ENCODE measurements at regions not wholly inside any gene's neighbourhood (a gene's known extent, or its start where the extent isn't known, plus 50 kb on each side); places are given as distances from the start of the nearest gene placed in this dataset.

DNA sequence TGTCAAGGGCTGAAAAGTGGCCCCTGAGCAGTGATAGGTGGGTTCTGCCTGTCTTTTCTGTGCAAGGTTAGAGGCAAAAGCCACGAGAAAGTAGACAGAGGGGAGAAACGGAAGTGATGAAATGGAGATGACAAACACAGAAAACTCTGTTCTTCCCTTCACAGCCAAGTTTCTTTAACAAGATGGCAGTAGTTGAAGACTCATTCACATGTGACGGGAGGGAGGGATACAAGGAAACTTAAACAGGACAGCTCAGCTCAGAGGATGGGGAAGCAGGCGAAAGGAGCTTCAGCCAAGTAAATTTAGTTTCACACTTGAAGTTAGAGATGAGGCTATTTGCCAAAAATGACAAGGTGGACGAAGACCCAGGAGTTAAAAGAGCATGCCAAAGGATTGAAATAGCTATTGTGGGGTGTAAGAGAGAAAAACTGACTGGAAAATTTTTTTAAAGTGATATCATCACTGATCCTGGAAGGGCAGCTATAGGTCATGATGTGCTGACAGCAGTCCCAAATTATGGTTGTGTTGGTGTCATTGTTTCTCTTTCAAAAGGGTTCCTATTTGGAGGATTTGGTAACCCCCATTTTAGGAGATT lies 347.9 kb downstream of the EFNB2 start:
- Mint-ChIP-seq H3K4me1 (no peaks in the 10 kb centered on the region), H3K4me3 (no peak overlapping the region), H3K27me3 (peaks cover 0 to 15% (median 6%) of the 10 kb centered on the region in 5 donors), H3K9me3 (peaks cover 0 to 18% (median 7%) of the 10 kb centered on the region in 11 donors), H3K36me3 (peaks cover 0 to 14% (median 0%) of the 10 kb centered on the region in 5 donors), H3K27ac (no peak overlapping the region)
- H3K9me3 ChIP-seq (ENCODE audit: control insufficient read depth in 2 of 3, low read length in 3 of 3): no peaks in the 10 kb centered on the region
- no peak overlapping the region for H3K27ac ChIP-seq (ENCODE audit: low read depth, low read length)
- no peaks in the 10 kb centered on the region for H3K27me3 ChIP-seq (ENCODE audit: control insufficient read depth in 2 of 2, insufficient read depth in 2 of 2, low read length in 2 of 2)
- H3K4me1 ChIP-seq (ENCODE audit: control insufficient read depth in 2 of 2, insufficient read depth in 2 of 2, low read length in 2 of 2): no peaks in the 10 kb centered on the region
- DNase-seq: no peak
- ChIA-PET CTCF (no interaction called here), POLR2A (no interaction called here)
- intact Hi-C loops (cut with micrococcal nuclease): no loop called here
- no peaks in the 10 kb centered on the region for H3K36me3 ChIP-seq (ENCODE audit: control insufficient read depth in 2 of 3, insufficient read depth in 3 of 3, low read length in 3 of 3)
- H3K4me3 ChIP-seq (ENCODE audit: low read length): no peak overlapping the region
- ATAC-seq: no peak

DNA sequence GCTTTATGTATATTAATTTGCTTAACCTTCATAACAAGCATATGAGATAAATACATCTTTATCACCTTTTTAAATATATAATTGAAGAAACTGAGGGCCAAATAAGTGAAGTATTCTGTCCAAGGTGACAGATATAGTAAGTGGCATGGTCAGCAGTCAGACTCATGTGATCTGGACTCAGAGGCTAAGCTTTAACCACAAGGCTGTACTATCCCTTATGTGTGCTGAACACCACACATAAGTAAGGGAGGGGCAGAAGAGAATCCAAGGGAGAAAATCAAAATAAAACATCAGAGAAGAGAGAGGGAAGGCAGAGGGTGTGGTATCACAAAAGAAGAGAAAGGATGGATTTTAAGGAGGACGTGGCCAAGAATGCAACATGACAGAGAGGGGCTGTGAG lies 348.4 kb downstream of the EFNB2 start:
- Mint-ChIP-seq H3K9me3 (peaks cover 0 to 18% (median 7%) of the 10 kb centered on the region in 11 donors), H3K27ac (no peak overlapping the region), H3K27me3 (peaks cover 0 to 15% (median 6%) of the 10 kb centered on the region in 5 donors), H3K36me3 (peaks cover 0 to 14% (median 0%) of the 10 kb centered on the region in 5 donors), H3K4me3 (no peak overlapping the region), H3K4me1 (no peaks in the 10 kb centered on the region)
- POLR2A ChIA-PET: no interaction called here
- DNase-seq: no peak
- intact Hi-C loops (cut with micrococcal nuclease): no loop called here
- Histone ChIP-seq H3K4me3 (ENCODE audit: low read length) (no peak overlapping the region), H3K27me3 (ENCODE audit: control insufficient read depth in 2 of 2, insufficient read depth in 2 of 2, low read length in 2 of 2) (no peaks in the 10 kb centered on the region), H3K36me3 (ENCODE audit: control insufficient read depth in 2 of 3, insufficient read depth in 3 of 3, low read length in 3 of 3) (no peaks in the 10 kb centered on the region), H3K27ac (ENCODE audit: low read depth, low read length) (no peak overlapping the region), H3K9me3 (ENCODE audit: control insufficient read depth in 2 of 3, low read length in 3 of 3) (no peaks in the 10 kb centered on the region), H3K4me1 (ENCODE audit: control insufficient read depth in 2 of 2, insufficient read depth in 2 of 2, low read length in 2 of 2) (no peaks in the 10 kb centered on the region)
- no peak for ATAC-seq
- CTCF ChIA-PET: no interaction called here

DNA sequence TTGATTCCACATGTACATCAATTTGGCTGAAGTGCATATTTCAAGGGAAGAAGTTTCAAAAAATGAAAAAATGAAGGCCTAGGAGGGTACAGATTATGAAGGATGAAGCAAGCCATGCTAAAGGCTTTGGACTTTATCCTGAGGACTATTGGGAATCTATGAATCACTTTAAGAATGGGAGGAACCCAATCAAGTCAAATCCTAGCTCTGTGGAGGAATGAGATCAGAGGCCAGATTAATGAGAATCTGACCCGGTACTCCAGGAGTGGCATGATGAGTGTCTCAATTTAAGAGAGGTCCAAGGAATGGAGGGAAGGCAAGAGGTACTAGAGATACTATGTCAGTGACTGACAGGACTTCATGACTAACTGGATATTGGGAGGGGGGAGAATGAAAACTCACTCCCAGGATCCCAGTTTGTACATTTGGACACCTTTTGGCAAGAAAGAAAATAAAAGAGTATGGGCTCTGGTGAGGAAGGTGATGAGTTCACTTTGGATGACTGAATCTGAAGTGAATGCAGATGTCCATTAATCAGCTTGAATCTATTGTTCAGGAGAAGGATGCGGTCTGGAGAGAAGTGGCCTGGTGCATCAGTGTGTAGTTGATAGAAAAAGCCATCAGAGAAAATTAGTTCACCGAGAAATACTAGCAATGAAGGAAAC lies 349.0 kb downstream of the EFNB2 start:
- Histone ChIP-seq H3K9me3 (ENCODE audit: control insufficient read depth in 2 of 3, low read length in 3 of 3) (no peaks in the 10 kb centered on the region), H3K4me3 (ENCODE audit: low read length) (no peak overlapping the region), H3K4me1 (ENCODE audit: control insufficient read depth in 2 of 2, insufficient read depth in 2 of 2, low read length in 2 of 2) (no peaks in the 10 kb centered on the region), H3K36me3 (ENCODE audit: control insufficient read depth in 2 of 3, insufficient read depth in 3 of 3, low read length in 3 of 3) (no peaks in the 10 kb centered on the region), H3K27me3 (ENCODE audit: control insufficient read depth in 2 of 2, insufficient read depth in 2 of 2, low read length in 2 of 2) (no peaks in the 10 kb centered on the region), H3K27ac (ENCODE audit: low read depth, low read length) (no peak overlapping the region)
- no peak overlapping the region for H3K4me3 Mint-ChIP-seq
- H3K9me3 Mint-ChIP-seq: peaks cover 0 to 18% (median 7%) of the 10 kb centered on the region in 11 donors
- peaks cover 0 to 14% (median 0%) of the 10 kb centered on the region in 5 donors for H3K36me3 Mint-ChIP-seq
- CTCF ChIA-PET: no interaction called here
- DNase-seq: no peak
- no peak overlapping the region for H3K27ac Mint-ChIP-seq
- ATAC-seq: no peak
- POLR2A ChIA-PET: no interaction called here
- H3K4me1 Mint-ChIP-seq: no peaks in the 10 kb centered on the region
- H3K27me3 Mint-ChIP-seq: peaks cover 0 to 15% (median 6%) of the 10 kb centered on the region in 5 donors
- intact Hi-C loops (cut with micrococcal nuclease): no loop called here

DNA sequence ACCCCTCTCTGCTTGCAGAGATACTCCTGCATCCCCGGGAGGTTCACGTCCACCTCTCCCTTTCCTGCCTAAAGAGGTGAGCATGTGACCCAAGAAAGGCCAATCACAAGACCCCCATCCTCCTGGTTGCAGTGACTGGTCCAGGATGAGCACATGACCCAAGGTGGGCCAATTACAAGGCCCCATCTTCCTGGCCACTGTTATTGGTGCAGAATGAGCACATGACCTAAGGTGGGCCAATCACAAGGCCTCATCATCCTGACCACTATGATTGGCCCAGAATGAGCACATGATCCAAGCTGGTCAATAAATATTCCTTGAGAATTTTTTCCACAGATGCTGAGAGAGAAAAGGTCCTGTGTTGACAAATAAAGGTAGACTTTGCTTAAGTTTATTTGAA lies 350.7 kb downstream of the EFNB2 start:
- Histone ChIP-seq H3K36me3 (ENCODE audit: control insufficient read depth in 2 of 3, insufficient read depth in 3 of 3, low read length in 3 of 3) (no peaks in the 10 kb centered on the region), H3K4me3 (ENCODE audit: low read length) (no peak overlapping the region), H3K4me1 (ENCODE audit: control insufficient read depth in 2 of 2, insufficient read depth in 2 of 2, low read length in 2 of 2) (no peaks in the 10 kb centered on the region), H3K27ac (ENCODE audit: low read depth, low read length) (no peak overlapping the region), H3K27me3 (ENCODE audit: control insufficient read depth in 2 of 2, insufficient read depth in 2 of 2, low read length in 2 of 2) (no peaks in the 10 kb centered on the region), H3K9me3 (ENCODE audit: control insufficient read depth in 2 of 3, low read length in 3 of 3) (no peaks in the 10 kb centered on the region)
- Mint-ChIP-seq H3K27me3 (peaks cover 0 to 15% (median 7%) of the 10 kb centered on the region in 5 donors), H3K4me1 (no peaks in the 10 kb centered on the region), H3K27ac (no peak overlapping the region), H3K36me3 (peaks cover 0 to 14% (median 0%) of the 10 kb centered on the region in 5 donors), H3K9me3 (peaks cover 0 to 18% (median 7%) of the 10 kb centered on the region in 11 donors), H3K4me3 (no peak overlapping the region)
- ATAC-seq (no peak), DNase-seq (no peak)
- intact Hi-C loops (cut with micrococcal nuclease): no loop called here
- ChIA-PET CTCF (no interaction called here), POLR2A (no interaction called here)

DNA sequence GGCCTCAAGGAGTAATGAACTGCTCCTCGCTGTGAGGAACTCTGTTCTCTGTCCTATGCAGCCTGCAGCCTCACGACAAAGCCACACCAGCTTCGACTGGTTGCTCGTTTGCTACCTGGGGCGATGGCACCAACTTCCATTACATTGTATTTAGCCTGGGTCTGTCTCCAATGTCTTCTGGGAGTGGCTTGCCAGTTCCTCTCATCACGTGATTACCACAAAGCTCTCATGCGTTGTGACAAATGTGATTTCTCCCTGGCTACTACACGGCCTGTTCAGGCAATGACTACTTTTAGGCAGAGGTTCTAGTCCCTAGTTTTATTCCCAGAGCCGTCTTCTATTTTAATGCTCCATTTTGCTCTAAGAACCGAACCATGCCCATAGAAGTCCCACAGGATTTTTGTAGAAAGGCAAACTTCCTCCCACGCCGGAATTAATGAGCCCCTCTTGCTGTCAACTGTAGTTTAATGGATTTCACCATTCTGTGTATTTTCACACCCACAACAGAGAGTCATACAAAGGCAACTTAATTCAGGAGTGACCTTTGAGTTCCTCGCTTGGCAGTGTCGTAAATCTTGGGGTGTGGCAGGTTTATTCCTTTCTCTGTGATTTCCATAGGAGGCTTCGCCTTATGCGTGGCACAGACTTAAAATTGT lies 351.9 kb downstream of the EFNB2 start:
- Mint-ChIP-seq H3K36me3 (peaks cover 0 to 14% (median 0%) of the 10 kb centered on the region in 5 donors), H3K4me1 (no peaks in the 10 kb centered on the region), H3K4me3 (no peak overlapping the region), H3K9me3 (peaks cover 0 to 18% (median 7%) of the 10 kb centered on the region in 11 donors), H3K27me3 (peaks cover 0 to 15% (median 6%) of the 10 kb centered on the region in 5 donors), H3K27ac (no peak overlapping the region)
- no peaks in the 10 kb centered on the region for H3K36me3 ChIP-seq (ENCODE audit: control insufficient read depth in 2 of 3, insufficient read depth in 3 of 3, low read length in 3 of 3)
- no peak overlapping the region for H3K4me3 ChIP-seq (ENCODE audit: low read length)
- ChIA-PET POLR2A (no interaction called here), CTCF (no interaction called here)
- no peaks in the 10 kb centered on the region for H3K9me3 ChIP-seq (ENCODE audit: control insufficient read depth in 2 of 3, low read length in 3 of 3)
- H3K27ac ChIP-seq (ENCODE audit: low read depth, low read length): no peak overlapping the region
- H3K4me1 ChIP-seq (ENCODE audit: control insufficient read depth in 2 of 2, insufficient read depth in 2 of 2, low read length in 2 of 2): no peaks in the 10 kb centered on the region
- no peaks in the 10 kb centered on the region for H3K27me3 ChIP-seq (ENCODE audit: control insufficient read depth in 2 of 2, insufficient read depth in 2 of 2, low read length in 2 of 2)
- no peak for DNase-seq
- ATAC-seq: no peak
- intact Hi-C loops (cut with micrococcal nuclease): no loop called here

DNA sequence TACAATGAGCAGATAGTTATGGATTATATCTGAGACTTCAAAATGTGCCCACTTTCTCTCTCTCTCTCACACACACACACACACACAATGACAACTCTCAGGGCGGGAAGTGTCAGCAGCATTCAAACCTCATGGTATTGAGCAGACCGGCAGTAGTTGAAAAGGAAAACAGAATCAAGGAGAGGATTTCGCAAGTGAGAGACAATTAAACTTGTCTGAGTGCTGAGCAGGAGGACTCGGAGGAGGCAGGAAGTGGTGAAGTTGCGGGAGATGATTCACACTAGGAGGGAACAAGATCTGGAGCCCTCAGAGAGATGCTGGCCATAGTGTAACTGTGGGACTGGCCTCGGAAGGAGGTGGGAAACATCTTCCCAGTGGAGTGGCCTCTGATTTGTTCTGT lies 353.1 kb downstream of the EFNB2 start:
- no peak for ATAC-seq
- H3K27ac ChIP-seq (ENCODE audit: low read depth, low read length): no peak overlapping the region
- H3K27me3 Mint-ChIP-seq: peaks cover 0 to 14% (median 4%) of the 10 kb centered on the region in 5 donors
- no peak overlapping the region for H3K4me3 Mint-ChIP-seq
- no peak overlapping the region for H3K27ac Mint-ChIP-seq
- intact Hi-C loops (cut with micrococcal nuclease): no loop called here
- H3K9me3 Mint-ChIP-seq: peaks cover 0 to 17% (median 7%) of the 10 kb centered on the region in 11 donors
- H3K36me3 Mint-ChIP-seq: peaks cover 0 to 14% (median 0%) of the 10 kb centered on the region in 5 donors
- no peak for DNase-seq
- no peaks in the 10 kb centered on the region for H3K4me1 Mint-ChIP-seq
- ChIA-PET POLR2A (no interaction called here), CTCF (no interaction called here)
- no peaks in the 10 kb centered on the region for H3K4me1 ChIP-seq (ENCODE audit: control insufficient read depth in 2 of 2, insufficient read depth in 2 of 2, low read length in 2 of 2)
- H3K27me3 ChIP-seq (ENCODE audit: control insufficient read depth in 2 of 2, insufficient read depth in 2 of 2, low read length in 2 of 2): no peaks in the 10 kb centered on the region
- no peaks in the 10 kb centered on the region for H3K9me3 ChIP-seq (ENCODE audit: control insufficient read depth in 2 of 3, low read length in 3 of 3)
- H3K36me3 ChIP-seq (ENCODE audit: control insufficient read depth in 2 of 3, insufficient read depth in 3 of 3, low read length in 3 of 3): no peaks in the 10 kb centered on the region
- H3K4me3 ChIP-seq (ENCODE audit: low read length): no peak overlapping the region
